NCI-H146 treated with DMSO at 0.1 percent for 48 hours (cell line): ENCODE measurements at regions not wholly inside any gene's neighbourhood (a gene's known extent, or its start where the extent isn't known, plus 50 kb on each side); places are given as distances from the start of the nearest gene placed in this dataset.
A peak's percentile ranks its signal among the peaks of the same experiment; 100 is the strongest.

Source experiments
- DNase-seq: peaks from one replicate; lab custom pipeline; 2025; ENCODE audit not compliant: unreplicated experiment; lab: John Stamatoyannopoulos, UW

DNA sequence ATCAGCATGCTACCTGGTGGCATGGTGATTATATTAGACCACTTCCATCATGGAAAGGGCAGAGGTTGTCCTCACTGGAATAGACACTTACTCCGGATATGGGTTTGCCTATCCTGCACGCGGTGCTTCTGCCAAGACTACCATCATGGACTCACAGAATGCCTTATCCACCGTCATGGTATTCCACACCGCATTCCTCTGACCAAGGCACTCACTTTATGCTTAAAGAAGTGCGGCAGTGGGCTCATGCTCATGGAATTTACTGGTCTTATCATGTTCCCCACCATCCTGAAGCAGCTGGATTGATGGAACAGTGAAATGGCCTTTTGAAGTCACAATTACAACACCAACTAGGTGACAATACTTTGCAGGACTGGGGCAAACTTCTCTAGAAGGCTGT is 109.2 kb upstream of the DRD2 start:
- no peak for DNase-seq

DNA sequence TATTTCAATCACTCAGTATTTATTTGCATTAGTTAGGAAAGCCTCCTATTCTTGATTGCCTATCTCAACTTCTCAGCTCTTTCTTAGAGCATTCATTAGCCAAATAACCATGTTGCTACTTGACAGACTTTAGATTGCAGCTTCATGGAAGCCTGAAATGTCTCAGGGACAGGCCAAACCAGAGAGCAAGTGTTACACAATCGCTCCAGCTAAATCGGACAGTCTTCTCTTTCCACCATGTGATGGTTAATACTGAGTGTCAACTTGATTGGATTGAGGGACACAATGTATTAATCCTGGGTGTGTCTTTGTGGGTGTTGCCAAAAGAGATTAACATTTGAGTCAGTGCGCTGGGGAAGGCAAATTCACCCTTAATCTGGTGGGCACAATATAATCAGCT is 106.5 kb upstream of the DRD2 start:
- DNase-seq: no peak

DNA sequence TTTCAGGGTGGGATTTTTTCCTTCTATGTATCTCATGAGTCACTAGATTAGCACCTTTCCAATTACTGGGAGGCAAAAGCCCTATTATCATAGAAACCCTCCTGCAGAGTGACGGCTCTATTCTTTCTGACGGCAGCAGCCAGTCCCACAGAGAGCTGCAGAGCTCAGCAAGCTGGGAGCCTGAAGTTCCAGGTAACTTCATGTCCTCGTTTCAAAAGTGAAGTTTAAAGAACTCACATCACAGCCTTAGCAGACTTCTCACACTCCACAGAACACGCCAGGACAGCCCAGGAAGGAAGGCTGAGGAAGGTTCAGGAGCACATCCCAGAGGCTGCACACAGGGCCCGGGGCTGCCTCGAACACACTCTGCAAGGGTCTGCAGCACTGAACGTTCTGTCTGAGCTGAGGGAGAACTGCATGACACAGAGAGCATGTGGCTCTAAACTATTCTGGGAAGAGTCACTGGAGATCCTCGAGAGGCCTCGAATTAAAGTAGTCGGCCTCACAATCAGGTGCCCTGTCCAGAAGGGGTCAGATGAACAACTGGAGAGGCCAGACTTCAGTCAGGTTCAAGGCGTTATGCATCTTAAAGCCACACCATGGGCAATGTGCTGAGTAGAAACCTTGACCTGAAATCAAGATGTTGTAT is 104.2 kb upstream of the DRD2 start:
- DNase-seq: no peak

DNA sequence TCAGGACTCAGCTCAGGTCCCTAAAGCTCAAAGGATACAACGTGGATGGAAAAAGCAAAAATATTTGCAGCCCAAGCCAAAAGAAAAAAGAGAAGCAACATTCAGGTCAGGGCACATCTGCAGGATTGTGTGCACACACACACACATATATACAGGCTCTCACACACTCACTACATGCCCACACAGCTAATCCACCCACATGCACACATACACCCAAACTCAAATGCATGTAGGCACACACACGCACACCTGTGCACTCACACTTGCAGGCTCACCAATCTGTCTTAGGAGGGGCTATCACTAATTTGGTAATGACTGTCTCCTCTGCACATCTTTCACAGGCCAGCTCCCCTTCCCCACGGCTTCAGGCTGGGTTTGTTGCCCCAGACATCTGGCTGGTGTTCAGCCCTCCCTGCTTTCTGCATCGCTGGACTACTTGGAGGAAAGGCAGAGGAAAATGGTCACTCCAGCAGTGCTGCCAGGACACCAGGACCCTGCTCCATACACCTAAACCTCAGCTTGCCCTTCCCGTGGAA is 103.6 kb upstream of the DRD2 start:
- DNase-seq: no peak

DNA sequence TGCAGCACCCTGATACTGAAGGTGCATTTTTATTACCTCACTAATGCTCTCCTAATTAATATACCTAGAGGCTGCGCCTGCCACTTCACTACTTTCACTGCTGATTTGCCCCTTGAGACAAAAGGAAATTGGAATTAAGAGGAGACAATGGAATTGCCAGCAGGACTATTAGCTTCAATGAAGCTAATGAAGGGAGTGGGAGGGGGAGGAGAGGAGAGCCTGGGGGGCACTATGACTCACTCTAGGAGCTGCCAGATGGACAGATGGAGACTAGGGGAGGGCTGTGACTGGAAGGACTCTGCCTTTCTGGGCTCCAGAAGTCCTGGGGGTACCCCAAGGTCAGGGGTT is 102.8 kb upstream of the DRD2 start:
- no peak for DNase-seq

DNA sequence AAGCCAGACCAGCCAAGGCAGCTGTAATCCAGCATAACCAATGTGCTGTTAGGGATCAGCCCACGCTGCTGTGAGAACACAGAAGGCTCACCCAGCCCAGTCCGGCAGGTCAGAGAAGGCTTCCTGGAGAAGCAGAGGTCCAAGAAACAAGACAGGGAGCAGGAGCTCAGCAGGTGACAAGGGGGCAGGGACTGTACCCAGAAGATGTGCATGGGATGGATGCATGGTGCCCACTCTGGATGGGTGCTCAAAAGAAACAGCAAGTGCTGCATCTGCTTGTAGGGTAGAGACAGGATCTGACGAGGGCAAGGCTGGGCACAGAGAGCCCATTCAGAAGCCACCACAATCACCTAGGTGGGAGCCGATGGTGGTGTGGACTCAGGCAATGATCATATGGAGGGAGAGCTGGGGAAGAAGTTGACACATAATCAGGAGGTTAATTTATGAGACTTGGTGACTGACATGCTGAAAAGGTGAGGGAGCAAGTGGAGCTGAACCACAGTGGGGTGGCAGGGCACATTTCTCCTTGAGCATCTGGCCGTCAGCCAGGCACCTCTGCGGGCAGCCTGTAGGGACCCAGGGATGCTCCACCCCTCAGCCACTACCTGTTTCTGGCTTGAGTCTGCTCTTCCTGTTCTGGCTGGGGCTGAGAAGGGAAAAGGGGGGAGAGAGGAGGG is 102.3 kb upstream of the DRD2 start:
- peak; percentile 87 for DNase-seq

DNA sequence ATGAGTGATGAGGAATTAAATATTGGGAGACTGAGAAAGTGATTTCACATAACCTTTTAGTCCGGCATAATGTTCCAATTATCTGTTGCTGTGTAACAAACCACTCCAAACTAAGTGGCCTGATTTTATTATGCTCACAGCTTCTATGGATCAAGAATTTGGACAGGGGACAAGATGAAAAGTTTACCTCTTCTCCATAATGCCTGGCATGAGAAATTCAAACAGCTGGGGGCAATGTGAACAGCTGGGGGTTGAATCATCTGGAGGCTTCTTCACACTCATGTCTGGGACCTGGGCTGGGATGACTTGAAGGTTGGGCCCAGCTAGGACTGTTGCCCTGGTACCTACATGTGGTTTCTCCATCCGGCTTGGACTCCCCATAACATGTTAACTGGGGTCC is 99.4 kb upstream of the DRD2 start:
- no peak for DNase-seq

DNA sequence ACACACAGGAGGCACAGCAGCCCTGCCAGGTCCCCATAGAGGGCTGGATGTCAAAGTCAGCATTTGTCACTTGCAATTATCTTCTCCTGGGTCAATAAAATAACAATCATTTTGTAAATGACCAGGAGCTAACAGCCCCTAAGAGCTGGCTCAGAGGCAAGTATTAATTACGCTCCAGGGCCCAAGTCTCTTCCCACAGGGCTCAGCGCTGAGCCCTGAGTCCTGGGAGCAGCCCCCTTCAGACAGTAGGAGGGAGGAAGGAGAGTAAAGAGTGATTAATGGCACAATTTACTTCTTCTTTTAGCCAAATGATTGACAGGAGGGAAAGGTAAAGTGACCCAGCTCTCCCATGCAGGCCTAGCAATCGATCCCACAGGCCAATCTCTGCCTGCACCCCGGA is 99.0 kb upstream of the DRD2 start:
- DNase-seq: peak; percentile 76

DNA sequence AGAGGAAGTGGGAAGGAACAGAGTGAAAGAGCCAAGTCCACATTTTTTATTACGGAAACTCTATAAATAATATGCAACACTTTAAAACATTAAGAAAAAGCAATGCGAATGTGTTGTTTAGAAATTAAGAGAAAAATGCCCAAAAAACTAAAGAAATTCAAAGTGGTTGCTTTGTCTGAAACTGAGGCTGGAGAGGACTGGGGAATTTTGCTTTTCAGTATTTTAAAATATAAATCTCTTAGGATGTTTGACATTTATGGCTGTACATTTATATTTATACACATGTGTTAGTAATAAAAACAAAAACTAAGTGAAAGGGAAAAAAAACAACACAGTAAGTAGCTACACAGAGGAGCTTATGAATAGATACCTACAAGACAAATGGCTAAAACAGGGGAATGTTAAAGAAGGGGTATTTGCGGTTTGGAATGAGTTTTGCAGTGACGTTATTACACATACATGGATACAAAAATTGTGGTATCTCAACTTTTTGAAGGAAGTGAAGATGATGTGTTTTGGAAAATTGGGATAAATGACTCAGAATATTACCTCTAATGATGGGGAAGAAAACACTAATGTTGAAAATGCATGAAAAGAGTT is 97.0 kb upstream of the DRD2 start:
- no peak for DNase-seq

DNA sequence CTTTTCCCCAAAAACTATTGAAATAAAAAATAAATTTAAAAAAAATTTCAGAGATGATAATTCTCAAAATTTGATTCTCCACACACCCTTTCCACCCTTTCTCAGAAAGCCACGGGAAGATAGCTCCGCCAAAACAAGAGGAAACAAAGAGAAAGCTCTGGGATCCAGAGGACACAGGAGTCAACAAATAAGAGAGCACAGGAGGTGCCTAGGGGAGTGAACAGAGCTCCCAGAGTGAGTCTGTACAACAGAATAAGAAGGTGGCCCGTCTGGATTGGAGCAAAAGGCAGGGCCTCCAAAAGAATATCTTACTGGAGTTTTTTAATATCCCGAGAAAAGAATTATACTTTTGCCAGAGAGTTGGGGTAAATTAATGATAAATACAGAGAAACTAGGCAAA is 96.3 kb upstream of the DRD2 start:
- DNase-seq: no peak

DNA sequence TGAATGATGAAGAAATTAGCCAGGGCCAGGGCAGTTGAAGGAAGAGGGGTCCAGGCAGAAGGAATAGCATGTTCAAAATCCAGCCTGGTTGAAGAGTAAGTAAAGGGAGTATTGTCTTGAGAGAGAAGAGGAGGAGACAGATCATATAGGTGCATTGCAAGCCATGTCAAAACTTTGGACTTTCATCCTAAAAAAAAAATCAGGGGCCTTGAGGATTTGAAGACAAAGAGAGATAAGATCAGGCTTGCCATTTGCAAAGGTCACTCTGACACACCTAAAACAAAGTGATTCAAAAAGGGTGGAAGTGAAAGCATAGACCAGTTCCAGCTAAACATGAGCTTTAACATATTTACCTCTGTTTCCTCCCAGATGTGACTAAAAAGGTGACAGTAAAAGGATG is 95.7 kb upstream of the DRD2 start:
- DNase-seq: no peak

DNA sequence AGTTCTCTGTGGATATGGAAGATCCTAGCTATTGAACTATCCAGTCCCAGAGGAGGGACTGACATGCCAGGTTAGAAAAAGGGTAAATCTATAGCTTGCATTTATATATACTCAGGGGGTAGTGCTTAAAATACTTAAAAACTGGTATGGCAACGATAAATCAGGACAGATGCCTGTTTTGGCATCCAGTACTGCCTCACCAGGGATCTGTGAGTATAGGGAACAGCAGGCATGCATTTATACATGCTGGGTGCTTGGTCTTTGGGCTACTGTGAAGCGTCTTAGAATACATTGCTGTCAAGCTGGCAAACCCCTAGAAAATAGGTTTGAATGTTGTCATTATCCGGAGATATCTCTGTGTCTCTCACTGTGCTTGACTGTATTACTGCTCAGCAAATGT is 94.2 kb upstream of the DRD2 start:
- DNase-seq: no peak

DNA sequence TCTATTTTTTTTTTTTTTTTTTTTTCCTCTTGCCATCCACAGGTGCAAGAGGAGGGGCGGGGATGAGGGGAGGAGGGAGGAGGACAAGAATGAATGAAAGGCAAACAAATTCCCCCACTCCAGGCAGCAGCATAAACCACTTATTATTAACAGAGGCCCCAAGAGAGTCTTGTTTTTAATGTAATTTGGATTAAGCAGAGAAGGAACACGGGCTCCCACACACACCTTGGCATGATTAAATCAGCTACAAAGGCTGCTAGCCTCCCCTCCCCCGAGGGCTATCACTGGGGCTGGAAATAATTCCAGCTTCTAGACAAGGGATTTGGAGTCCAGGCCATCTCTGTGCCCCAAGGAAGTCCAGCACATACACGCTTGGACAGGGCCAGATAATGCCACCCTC is 93.4 kb upstream of the DRD2 start:
- peak; percentile 19 for DNase-seq

DNA sequence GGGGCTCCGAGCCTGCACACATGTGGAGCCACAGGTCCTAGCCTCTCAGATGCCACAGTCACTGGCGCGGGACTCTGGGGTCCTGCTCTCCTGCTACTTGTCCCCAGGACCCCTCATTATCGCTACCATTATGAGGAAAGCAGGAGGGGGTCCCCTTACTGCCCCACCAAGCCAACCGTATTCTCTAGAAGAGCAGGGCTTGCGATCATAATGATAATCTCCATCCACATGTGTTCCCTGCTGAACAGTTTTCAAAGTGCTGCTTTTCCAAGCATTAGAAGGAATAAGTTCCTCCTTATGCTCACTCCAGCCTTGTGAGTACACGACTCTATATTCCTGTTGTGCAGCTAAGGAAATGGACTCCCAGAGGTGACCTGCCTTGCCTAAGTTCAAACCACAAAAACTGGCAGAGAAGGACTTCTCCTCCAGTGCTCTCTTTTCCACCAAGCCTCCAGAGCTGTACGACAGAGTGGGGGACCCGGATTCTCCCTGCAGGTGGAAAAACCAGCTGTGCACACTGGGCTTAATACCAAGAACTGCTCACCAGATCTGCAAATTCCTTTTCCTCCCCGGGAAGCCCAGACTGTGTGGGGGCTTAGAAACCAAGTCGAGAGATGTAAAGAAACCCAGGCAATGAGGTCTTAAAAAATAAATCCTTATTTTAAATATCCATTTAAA is 92.8 kb upstream of the DRD2 start:
- DNase-seq: no peak

DNA sequence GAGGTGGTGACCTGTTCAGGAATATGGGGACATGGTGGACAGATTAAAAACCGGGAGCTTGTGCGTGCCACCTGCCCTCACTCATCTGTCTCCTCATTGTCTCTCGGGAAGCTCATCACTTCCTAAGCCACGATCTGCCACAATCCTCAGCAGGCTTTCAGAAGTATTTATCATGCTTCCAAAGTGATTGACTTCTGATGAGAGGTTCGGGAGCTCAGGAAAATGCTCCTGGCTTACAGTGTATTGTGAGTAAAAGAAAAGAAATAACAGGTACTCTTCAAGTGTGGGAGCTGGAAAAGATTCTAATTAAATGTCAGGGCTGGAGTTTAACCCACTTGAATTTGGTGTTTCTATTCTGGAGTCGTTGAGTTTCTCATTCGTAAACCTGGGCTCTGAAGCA is 91.9 kb upstream of the DRD2 start:
- DNase-seq: no peak

DNA sequence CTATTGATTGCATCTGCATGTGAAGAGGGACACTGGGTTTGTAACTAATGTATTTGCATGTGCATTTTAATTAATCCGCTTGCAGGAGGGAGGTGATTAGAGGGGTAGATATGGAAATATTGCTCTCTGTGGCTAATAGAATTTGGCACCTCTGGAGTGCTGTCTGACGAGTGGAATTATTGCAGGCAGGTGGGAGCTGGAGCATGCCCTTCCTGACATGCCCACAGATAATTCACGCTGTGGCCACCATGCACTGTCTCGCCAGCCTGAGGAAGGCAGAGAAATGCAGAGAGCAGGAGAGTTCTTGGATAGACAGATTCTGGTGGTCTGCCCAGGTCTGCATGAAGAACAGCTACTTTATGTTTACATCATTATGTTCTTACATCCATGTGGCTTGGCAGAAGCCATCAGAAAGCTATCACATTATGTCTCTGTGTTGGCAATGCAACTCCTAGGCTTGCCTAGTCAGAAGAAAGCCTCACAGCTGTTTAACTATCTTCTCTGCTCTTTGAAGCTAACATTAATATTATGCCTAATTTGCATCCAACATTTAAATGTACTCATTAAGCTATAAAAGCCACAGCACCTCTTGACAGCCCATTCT is 89.4 kb upstream of the DRD2 start:
- no peak for DNase-seq

DNA sequence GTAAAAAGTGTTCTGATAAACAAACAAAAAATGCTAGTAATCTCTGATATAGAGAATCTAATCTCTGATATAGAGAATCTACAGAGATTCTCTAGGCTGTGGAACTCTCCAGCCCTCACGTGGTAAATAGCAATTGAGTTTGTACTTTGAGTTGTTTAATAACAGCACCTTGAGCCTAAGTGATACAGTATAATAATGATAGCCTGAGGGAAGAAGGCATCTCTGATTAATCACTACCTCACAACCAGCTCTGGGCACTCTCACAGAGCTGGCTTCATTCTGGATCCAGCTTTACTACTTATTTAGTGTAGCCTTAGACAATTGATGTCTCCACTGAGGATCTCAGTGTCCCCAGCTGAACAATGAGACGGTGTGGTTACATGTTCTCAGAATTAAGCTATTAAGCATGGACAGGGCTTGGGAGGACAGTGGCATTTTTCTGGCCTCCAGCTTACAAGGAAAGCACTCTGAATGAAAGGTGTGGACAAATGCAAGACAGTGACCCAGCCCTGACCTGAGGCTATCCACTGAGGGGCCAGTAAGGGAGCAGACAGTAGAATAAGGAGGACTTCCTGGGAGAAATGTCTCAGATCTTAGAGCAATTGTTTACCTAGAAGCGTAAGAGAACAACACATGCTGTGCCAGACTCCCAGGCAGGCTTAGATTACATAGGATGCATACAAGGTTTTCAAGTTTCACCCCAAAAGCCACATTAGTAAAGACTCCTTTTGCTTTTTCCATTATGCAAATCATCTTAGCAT is 88.7 kb upstream of the DRD2 start:
- peak; percentile 9 for DNase-seq

DNA sequence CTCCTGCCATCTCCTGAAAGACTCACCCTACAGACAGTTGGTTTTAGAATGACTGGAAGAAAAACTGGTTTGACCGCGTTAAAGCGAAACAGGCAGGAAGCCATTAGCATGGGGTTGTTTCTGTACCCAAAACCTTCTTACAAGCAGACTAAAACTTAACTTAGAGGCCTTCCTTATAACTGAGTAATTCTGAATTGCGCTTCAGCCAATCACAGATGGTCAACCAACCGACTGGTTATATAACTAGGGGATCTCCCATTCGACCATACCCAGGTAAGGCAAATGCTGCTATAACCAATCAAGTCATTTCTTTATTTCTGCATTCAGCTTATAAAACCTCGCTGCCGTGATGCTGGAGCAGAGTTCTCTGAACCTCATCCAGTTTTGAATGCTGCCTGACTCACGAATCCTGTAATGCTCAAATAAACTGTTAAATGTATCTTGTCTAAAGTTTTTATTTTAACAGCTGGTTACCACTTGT is 87.8 kb upstream of the DRD2 start:
- no peak for DNase-seq

DNA sequence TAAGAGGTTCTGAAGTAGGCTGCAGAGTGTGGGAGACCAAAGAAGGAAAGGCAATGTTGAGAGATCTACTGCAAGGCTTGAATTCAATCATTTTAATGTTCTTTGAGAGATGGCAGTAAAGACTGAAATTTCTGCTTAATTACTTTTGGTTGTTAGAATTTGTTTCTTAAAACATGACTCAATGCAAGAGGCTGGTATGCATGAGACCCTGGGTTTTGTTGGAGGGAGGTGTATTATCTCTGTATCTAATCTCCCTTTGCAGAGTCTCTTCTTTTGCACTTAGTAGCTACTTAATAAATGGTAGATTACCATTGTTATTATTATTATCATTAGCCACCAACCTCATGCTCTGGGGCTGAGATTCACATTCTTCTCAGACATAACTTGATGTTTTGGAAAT is 87.4 kb upstream of the DRD2 start:
- no peak for DNase-seq

DNA sequence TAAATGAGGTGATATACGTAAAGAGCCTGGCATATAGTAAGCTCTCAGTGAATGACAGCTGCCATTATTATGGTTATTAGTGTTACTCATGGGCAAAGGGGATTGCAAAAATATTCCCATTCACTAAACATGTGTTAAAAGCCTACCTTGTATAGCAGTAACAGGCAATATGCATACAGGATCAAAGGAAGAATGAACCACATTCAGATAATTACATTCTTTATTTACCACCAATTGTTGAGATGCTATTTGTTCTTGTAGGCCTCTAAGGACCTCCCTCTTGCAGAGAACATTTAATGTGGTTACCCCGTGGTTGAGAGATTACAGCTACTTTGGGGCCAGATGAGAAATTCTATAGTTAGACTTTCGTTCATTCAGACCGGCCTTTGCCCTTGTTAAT is 82.7 kb upstream of the DRD2 start:
- DNase-seq: no peak

DNA sequence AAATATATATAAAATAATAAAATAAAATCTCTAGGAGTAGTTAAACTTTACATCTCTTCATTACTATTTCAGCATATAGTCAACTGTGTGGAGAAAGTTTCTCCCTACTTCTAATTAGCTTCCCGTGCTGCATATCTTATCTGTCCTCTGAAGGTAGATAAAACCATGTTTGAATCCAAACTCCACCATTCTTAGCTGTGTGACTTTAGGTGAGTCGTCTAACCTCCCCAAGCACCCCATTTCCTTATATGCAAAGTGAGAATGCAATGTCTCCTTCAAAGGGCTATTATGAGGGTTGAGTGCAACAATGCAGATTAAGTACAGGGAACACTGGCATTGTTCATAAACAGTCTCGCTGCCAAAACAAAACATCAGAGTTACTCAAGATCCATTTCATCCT is 80.8 kb upstream of the DRD2 start:
- DNase-seq: no peak
